ENCODE measurements at regions not wholly inside any gene's neighbourhood (a gene's known extent, or its start where the extent isn't known, plus 50 kb on each side); places are given as distances from the start of the nearest gene placed in this dataset.

DNA sequence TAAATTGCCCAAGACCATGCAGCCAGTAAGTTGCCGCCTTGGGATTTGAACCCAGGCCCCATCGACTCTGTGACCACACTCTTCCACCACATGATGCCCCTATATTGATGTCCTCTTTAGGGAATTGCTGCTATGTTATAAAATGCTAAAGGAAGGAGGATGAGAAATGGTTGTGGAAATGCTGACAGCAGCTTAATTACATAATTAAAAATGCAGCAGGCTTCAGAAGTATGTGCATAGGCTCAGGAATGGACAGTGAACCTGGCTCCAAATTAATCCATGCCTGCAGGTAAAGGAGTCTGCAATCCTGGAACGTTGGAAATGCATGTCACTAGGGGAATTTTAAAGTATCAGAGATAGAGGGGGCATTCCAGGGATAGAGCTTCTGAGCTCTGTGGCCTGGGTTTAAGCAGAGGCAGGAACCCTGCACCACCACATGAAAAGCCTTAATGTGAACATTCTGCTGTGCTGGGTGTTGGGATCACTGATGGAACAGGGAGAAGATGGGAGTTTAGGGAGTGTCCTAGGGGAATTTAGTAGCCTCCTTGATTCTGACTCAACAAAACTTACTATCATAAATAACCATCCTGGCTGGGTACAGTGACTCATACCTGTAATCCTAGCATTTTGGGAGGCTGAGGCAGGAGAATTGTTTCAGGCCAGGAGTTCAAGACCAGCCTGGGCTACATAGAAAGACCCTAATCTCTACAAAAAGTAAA is 76.1 kb upstream of the CCDC85A start:
- no peaks in the 10 kb centered on the region for H3K9me2 ChIP-seq (replicated peaks; ENCODE audit: insufficient read depth, low read length)
- no peak overlapping the region for H3K27ac ChIP-seq (ENCODE audit: low read length)
- H3K4me3 ChIP-seq (ENCODE audit: low read length): no peak overlapping the region
- H3K4me2 ChIP-seq (ENCODE audit: low read depth, low read length, poor library complexity, severe bottlenecking): no peak overlapping the region
- DNase-seq: no peak
- no peaks in the 10 kb centered on the region for H3K27me3 ChIP-seq (ENCODE audit: low read length)
- H3K9me3 ChIP-seq (ENCODE audit: low read length): no peaks in the 10 kb centered on the region
- H4K20me1 ChIP-seq (ENCODE audit: insufficient read depth, low read depth, low read length): no peaks in the 10 kb centered on the region
- no peak overlapping the region for H3K9ac ChIP-seq (ENCODE audit: low read length)
- no peaks in the 10 kb centered on the region for H3K79me2 ChIP-seq (ENCODE audit: low read length)
- H3K4me1 ChIP-seq (ENCODE audit: low read length): no peaks in the 10 kb centered on the region
- no peak overlapping the region for H2AFZ ChIP-seq (ENCODE audit: low read length)
- H3K36me3 ChIP-seq (ENCODE audit: insufficient read depth, low read length): no peaks in the 10 kb centered on the region

GRCh38 chr2:56108806-56109205 is 75.0 kb upstream of the CCDC85A start:
- H3K79me2 ChIP-seq (ENCODE audit: low read length): no peaks in the 10 kb centered on the region
- no peak overlapping the region for H3K27ac ChIP-seq (ENCODE audit: low read length)
- no peaks in the 10 kb centered on the region for H3K9me2 ChIP-seq (replicated peaks; ENCODE audit: insufficient read depth, low read length)
- no peak overlapping the region for H3K9ac ChIP-seq (ENCODE audit: low read length)
- DNase-seq: no peak
- no peaks in the 10 kb centered on the region for H3K36me3 ChIP-seq (ENCODE audit: insufficient read depth, low read length)
- no peaks in the 10 kb centered on the region for H4K20me1 ChIP-seq (ENCODE audit: insufficient read depth, low read depth, low read length)
- no peaks in the 10 kb centered on the region for H3K4me1 ChIP-seq (ENCODE audit: low read length)
- H3K4me2 ChIP-seq (ENCODE audit: low read depth, low read length, poor library complexity, severe bottlenecking): no peak overlapping the region
- H3K9me3 ChIP-seq (ENCODE audit: low read length): no peaks in the 10 kb centered on the region
- no peak overlapping the region for H3K4me3 ChIP-seq (ENCODE audit: low read length)
- no peak overlapping the region for H2AFZ ChIP-seq (ENCODE audit: low read length)
- H3K27me3 ChIP-seq (ENCODE audit: low read length): no peaks in the 10 kb centered on the region

GRCh38 chr2:56109994-56110393 is 73.8 kb upstream of the CCDC85A start:
- Histone ChIP-seq H3K36me3 (ENCODE audit: insufficient read depth, low read length) (no peaks in the 10 kb centered on the region), H4K20me1 (ENCODE audit: insufficient read depth, low read depth, low read length) (no peaks in the 10 kb centered on the region), H3K9me3 (ENCODE audit: low read length) (no peaks in the 10 kb centered on the region), H3K9ac (ENCODE audit: low read length) (no peak overlapping the region), H3K4me1 (ENCODE audit: low read length) (no peaks in the 10 kb centered on the region), H3K9me2 (replicated peaks; ENCODE audit: insufficient read depth, low read length) (no peaks in the 10 kb centered on the region), H3K4me2 (ENCODE audit: low read depth, low read length, poor library complexity, severe bottlenecking) (no peak overlapping the region), H3K27ac (ENCODE audit: low read length) (no peak overlapping the region), H3K79me2 (ENCODE audit: low read length) (no peaks in the 10 kb centered on the region), H3K4me3 (ENCODE audit: low read length) (no peak overlapping the region), H3K27me3 (ENCODE audit: low read length) (no peaks in the 10 kb centered on the region), H2AFZ (ENCODE audit: low read length) (no peak overlapping the region)
- DNase-seq: no peak

DNA sequence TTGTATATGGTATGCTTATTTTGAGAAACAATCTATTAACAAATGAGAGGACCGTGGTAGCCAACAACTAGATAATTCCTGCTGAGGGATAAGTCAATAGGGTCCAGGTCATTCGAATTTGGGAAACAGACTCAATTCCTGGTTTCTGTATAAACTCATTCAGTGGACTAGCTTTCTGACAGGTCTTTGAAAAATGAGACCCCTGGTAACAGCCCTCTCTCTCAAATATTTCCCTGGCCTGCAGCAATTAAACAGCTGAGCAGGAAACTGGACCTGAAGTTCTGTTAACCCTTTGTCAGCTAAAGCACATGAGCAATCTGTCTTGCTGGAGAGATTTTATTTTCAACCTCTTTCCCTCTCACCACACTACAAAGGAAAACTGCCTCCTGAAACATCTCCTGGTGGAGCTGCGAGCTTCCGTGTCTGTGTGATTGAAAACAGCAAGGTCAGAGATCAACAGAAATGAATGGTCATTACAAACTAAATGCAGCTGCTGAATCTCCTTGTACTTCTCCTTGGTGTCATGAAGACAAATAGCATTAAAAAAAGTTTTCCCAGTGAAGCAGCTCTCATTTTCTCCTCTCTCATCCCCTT is 70.3 kb upstream of the CCDC85A start:
- H3K4me2 ChIP-seq (ENCODE audit: low read depth, low read length, poor library complexity, severe bottlenecking): no peak overlapping the region

GRCh38 chr2:56117764-56118163 is 66.0 kb upstream of the CCDC85A start:
- Histone ChIP-seq H3K36me3 (ENCODE audit: insufficient read depth, low read length) (no peaks in the 10 kb centered on the region), H3K27ac (ENCODE audit: low read length) (no peak overlapping the region), H3K4me1 (ENCODE audit: low read length) (no peaks in the 10 kb centered on the region), H2AFZ (ENCODE audit: low read length) (no peak overlapping the region), H3K27me3 (ENCODE audit: low read length) (no peaks in the 10 kb centered on the region), H3K9me2 (replicated peaks; ENCODE audit: insufficient read depth, low read length) (no peaks in the 10 kb centered on the region), H3K9ac (ENCODE audit: low read length) (no peak overlapping the region), H3K4me2 (ENCODE audit: low read depth, low read length, poor library complexity, severe bottlenecking) (no peak overlapping the region), H3K9me3 (ENCODE audit: low read length) (no peaks in the 10 kb centered on the region), H3K79me2 (ENCODE audit: low read length) (no peaks in the 10 kb centered on the region), H4K20me1 (ENCODE audit: insufficient read depth, low read depth, low read length) (no peaks in the 10 kb centered on the region), H3K4me3 (ENCODE audit: low read length) (no peak overlapping the region)
- DNase-seq: no peak

More for the DNA sequence above, 70.3 kb upstream of the CCDC85A start:
- Histone ChIP-seq H3K9me3 (ENCODE audit: low read length) (no peaks in the 10 kb centered on the region), H3K9me2 (replicated peaks; ENCODE audit: insufficient read depth, low read length) (no peaks in the 10 kb centered on the region), H3K79me2 (ENCODE audit: low read length) (no peaks in the 10 kb centered on the region), H2AFZ (ENCODE audit: low read length) (no peak overlapping the region), H3K36me3 (ENCODE audit: insufficient read depth, low read length) (no peaks in the 10 kb centered on the region), H3K4me3 (ENCODE audit: low read length) (no peak overlapping the region), H3K4me1 (ENCODE audit: low read length) (no peaks in the 10 kb centered on the region), H3K27ac (ENCODE audit: low read length) (no peak overlapping the region), H3K9ac (ENCODE audit: low read length) (no peak overlapping the region), H3K27me3 (ENCODE audit: low read length) (no peaks in the 10 kb centered on the region), H4K20me1 (ENCODE audit: insufficient read depth, low read depth, low read length) (no peaks in the 10 kb centered on the region)
- DNase-seq: no peak

GRCh38 chr2:56118474-56118873 is 65.3 kb upstream of the CCDC85A start:
- no peak overlapping the region for H2AFZ ChIP-seq (ENCODE audit: low read length)
- H3K36me3 ChIP-seq (ENCODE audit: insufficient read depth, low read length): no peaks in the 10 kb centered on the region
- H3K79me2 ChIP-seq (ENCODE audit: low read length): no peaks in the 10 kb centered on the region
- no peak for DNase-seq
- H3K4me3 ChIP-seq (ENCODE audit: low read length): no peak overlapping the region
- no peak overlapping the region for H3K9ac ChIP-seq (ENCODE audit: low read length)
- no peaks in the 10 kb centered on the region for H4K20me1 ChIP-seq (ENCODE audit: insufficient read depth, low read depth, low read length)
- H3K9me2 ChIP-seq (replicated peaks; ENCODE audit: insufficient read depth, low read length): no peaks in the 10 kb centered on the region
- H3K27me3 ChIP-seq (ENCODE audit: low read length): no peaks in the 10 kb centered on the region
- H3K4me2 ChIP-seq (ENCODE audit: low read depth, low read length, poor library complexity, severe bottlenecking): no peak overlapping the region
- no peak overlapping the region for H3K27ac ChIP-seq (ENCODE audit: low read length)
- H3K9me3 ChIP-seq (ENCODE audit: low read length): no peaks in the 10 kb centered on the region
- no peaks in the 10 kb centered on the region for H3K4me1 ChIP-seq (ENCODE audit: low read length)

- Histone ChIP-seq H4K20me1 (ENCODE audit: insufficient read depth, low read depth, low read length) (no peaks in the 10 kb centered on the region), H3K4me2 (ENCODE audit: low read depth, low read length, poor library complexity, severe bottlenecking) (no peak overlapping the region), H3K9me3 (ENCODE audit: low read length) (no peaks in the 10 kb centered on the region), H3K9ac (ENCODE audit: low read length) (no peak overlapping the region), H3K36me3 (ENCODE audit: insufficient read depth, low read length) (no peaks in the 10 kb centered on the region), H2AFZ (ENCODE audit: low read length) (no peak overlapping the region), H3K4me3 (ENCODE audit: low read length) (no peak overlapping the region), H3K27ac (ENCODE audit: low read length) (no peak overlapping the region), H3K9me2 (replicated peaks; ENCODE audit: insufficient read depth, low read length) (no peaks in the 10 kb centered on the region), H3K27me3 (ENCODE audit: low read length) (no peaks in the 10 kb centered on the region), H3K4me1 (ENCODE audit: low read length) (no peaks in the 10 kb centered on the region; the same call in 1 of the 2 replicates), H3K79me2 (ENCODE audit: low read length) (no peaks in the 10 kb centered on the region)
- DNase-seq: no peak
Observed at GRCh38 chr2:56121995-56122394, 61.8 kb upstream of the CCDC85A start.

- no peaks in the 10 kb centered on the region for H3K27me3 ChIP-seq (ENCODE audit: low read length)
Observed at GRCh38 chr2:56123538-56123937, 60.3 kb upstream of the CCDC85A start.

More at GRCh38 chr2:56123538-56123937, 60.3 kb upstream of the CCDC85A start:
- Histone ChIP-seq H3K4me1 (ENCODE audit: low read length) (no peaks in the 10 kb centered on the region; the same call in 1 of the 2 replicates), H3K4me2 (ENCODE audit: low read depth, low read length, poor library complexity, severe bottlenecking) (no peak overlapping the region), H2AFZ (ENCODE audit: low read length) (no peak overlapping the region), H3K9me3 (ENCODE audit: low read length) (no peaks in the 10 kb centered on the region), H3K27ac (ENCODE audit: low read length) (no peak overlapping the region), H3K9ac (ENCODE audit: low read length) (no peak overlapping the region), H3K36me3 (ENCODE audit: insufficient read depth, low read length) (no peaks in the 10 kb centered on the region), H3K4me3 (ENCODE audit: low read length) (no peak overlapping the region), H4K20me1 (ENCODE audit: insufficient read depth, low read depth, low read length) (no peaks in the 10 kb centered on the region), H3K9me2 (replicated peaks; ENCODE audit: insufficient read depth, low read length) (no peaks in the 10 kb centered on the region), H3K79me2 (ENCODE audit: low read length) (no peaks in the 10 kb centered on the region)
- no peak for DNase-seq

Measured in Karpas-422 (cell line).